ENCODE measurements at regions not wholly inside any gene's neighbourhood (a gene's known extent, or its start where the extent isn't known, plus 50 kb on each side); places are given as distances from the start of the nearest gene placed in this dataset.

DNA sequence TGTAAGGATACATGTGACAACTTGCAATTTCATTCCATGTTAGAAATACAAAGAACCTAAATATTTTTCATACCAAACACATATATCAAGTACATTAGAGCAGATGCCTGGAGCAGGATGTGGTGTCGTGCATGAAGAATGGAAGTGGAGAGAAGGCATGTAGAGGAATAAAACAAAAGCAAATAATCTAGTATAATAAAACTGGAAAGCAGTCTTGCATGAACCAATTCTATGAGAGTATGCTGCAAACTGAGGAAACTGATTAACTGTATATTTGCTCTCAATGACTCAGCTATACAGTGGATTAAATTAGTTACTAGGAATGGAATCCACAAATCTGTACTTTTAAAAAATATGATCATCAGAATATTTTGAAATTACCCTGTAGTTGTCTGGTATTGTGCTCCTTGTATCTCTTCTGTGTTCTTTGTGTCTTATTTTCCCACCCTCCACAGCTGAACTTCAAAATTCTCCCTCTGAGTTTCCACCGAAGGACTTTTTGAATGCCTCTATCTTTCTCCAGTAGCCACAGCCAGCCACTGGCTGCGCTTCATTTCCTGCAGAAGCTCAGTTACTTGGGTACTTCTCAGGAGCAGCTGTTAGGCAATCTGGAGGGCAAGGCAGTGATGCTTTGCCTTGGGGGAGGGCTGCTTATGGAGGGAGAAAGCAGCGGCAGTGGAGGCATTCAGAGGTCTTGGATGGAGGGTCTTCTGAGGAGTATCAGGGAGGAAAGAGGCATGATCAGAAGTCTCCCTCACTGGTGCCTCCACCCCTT, 608.0 kb downstream of the BRINP1 start:
- Histone ChIP-seq H3K36me3 (ENCODE audit: insufficient read depth, low read length) (no peaks in the 10 kb centered on the region), H3K27ac (no peak overlapping the region), H3K9me3 (ENCODE audit: low read depth, low read length) (no peaks in the 10 kb centered on the region), H3K9ac (ENCODE audit: insufficient read length) (no peak overlapping the region), H3K4me3 (no peak overlapping the region)
- DNase-seq (ENCODE audit: low read depth, low spot score) = no peak
- no peak for TF ChIP-seq FOXP2 (optimal IDR thresholded peaks at IDR 0.05; ENCODE audit: control extremely low read depth, extremely low read length, insufficient read depth)
- no peak for TF ChIP-seq EZH2 (IDR thresholded peaks at IDR 0.05)
- no peak for TF ChIP-seq POLR2AphosphoS5 (IDR thresholded peaks at IDR 0.05; ENCODE audit: borderline replicate concordance, low read depth, low read length)

DNA sequence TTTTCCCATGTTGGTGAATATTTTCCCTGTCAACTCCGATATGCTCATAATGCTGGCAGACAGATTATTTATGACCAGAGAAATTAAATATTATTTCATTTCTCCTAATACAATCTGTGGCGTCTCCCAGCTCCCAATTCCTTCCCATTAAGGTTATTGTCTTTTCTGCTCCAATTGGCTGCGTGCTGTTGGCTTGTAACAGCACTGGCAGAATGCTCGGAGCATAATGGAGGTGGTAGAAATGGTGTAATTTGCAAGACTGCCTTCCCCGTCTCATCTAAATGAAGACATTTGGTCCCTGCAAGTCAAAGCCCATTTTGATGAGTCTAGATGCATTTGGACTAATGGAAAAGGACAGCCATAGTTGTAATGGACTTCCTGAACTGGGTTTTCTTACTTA, 601.7 kb downstream of the BRINP1 start:
- H3K9me3 ChIP-seq (ENCODE audit: low read depth, low read length) = no peaks in the 10 kb centered on the region
- no peak overlapping the region for H3K9ac ChIP-seq (ENCODE audit: insufficient read length)
- no peak overlapping the region for H3K27ac ChIP-seq
- no peaks in the 10 kb centered on the region for H3K36me3 ChIP-seq (ENCODE audit: insufficient read depth, low read length)
- no peak overlapping the region for H3K4me3 ChIP-seq
- DNase-seq (ENCODE audit: low read depth, low spot score) = no peak
- TF ChIP-seq POLR2AphosphoS5 (IDR thresholded peaks at IDR 0.05; ENCODE audit: borderline replicate concordance, low read depth, low read length) (no peak), EZH2 (IDR thresholded peaks at IDR 0.05) (no peak), FOXP2 (optimal IDR thresholded peaks at IDR 0.05; ENCODE audit: control extremely low read depth, extremely low read length, insufficient read depth) (no peak)

DNA sequence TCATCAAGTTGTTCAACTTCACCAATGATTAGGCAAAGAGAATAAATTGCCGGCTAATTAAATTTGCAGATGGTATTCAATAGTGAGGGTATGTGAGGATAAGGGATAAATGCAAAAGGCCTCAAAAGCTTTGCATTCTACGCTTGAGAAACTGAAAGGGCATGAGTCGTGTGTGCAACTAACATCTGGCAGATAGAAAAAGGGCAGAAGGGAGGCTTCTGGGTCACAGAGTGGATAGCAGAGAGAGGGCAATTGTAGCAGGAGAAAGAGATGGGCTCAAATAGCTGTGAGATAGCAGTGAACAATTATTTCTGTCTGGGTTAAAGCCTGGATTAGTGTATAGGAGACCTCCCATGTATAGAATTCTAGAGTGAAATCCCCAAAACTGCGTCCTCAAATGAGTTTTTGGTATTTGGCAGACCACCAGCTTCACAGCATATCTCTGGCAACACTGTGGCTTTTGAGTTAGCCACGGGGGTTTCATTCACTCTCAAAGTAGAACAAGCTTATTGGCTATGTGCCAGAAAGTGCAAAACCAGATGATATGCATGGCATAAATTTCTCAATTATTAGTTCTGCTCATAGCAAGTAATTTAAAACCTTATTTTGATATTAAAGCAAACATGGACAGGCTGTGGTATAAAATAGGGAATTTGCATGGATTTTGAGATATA, 586.3 kb downstream of the BRINP1 start:
- Histone ChIP-seq H3K4me3 (no peak overlapping the region), H3K9ac (ENCODE audit: insufficient read length) (no peak overlapping the region), H3K36me3 (ENCODE audit: insufficient read depth, low read length) (no peaks in the 10 kb centered on the region), H3K27ac (no peak overlapping the region), H3K9me3 (ENCODE audit: low read depth, low read length) (no peaks in the 10 kb centered on the region)
- TF ChIP-seq FOXP2 (optimal IDR thresholded peaks at IDR 0.05; ENCODE audit: control extremely low read depth, extremely low read length, insufficient read depth) = no peak
- no peak for TF ChIP-seq POLR2AphosphoS5 (IDR thresholded peaks at IDR 0.05; ENCODE audit: borderline replicate concordance, low read depth, low read length)
- TF ChIP-seq EZH2 (IDR thresholded peaks at IDR 0.05) = no peak
- DNase-seq (ENCODE audit: low read depth, low spot score) = no peak

DNA sequence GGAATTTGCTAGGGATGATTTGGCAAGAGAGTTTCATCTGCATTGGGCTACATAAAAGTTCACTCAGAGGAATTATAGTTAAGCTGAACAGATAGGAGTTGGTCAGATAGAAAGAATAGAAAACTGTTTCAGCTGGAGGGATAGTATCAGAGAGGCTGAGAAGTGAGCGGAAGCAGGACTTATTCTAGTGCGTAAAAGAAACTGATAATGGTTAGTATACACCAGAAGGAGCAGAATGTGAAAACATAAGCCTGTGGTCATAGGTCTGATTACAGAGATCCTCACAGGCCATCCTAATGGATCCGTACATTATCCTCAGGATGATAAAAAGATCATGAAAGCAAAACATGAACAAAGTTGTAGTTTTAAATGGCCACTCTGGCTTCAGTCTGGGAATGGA, 585.2 kb downstream of the BRINP1 start:
- H3K9ac ChIP-seq (ENCODE audit: insufficient read length) = no peak overlapping the region
- no peak overlapping the region for H3K27ac ChIP-seq
- H3K4me3 ChIP-seq = no peak overlapping the region
- TF ChIP-seq POLR2AphosphoS5 (IDR thresholded peaks at IDR 0.05; ENCODE audit: borderline replicate concordance, low read depth, low read length) = no peak
- H3K36me3 ChIP-seq (ENCODE audit: insufficient read depth, low read length) = no peaks in the 10 kb centered on the region
- DNase-seq (ENCODE audit: low read depth, low spot score) = no peak
- no peaks in the 10 kb centered on the region for H3K9me3 ChIP-seq (ENCODE audit: low read depth, low read length)

DNA sequence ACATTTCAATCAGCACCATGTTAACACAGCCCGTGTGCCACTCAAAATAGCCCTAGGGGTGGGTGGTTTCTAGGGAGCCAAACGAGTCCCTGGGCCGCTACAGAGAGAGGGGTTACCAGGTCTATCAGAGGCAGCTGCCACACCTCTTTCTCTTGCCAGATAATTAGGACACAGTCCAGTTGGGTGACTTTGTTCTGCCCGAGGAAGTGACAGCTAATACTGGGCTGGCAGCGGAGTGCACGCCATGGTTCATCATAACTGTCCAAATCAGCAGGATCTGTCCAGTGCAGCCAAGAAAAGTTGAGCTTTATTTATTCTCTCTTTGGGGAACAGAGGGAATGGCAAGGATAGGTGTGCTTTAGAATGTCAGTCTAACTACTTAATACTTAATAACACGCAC, 583.8 kb downstream of the BRINP1 start:
- no peak for TF ChIP-seq POLR2AphosphoS5 (IDR thresholded peaks at IDR 0.05; ENCODE audit: borderline replicate concordance, low read depth, low read length)
- no peak for DNase-seq (ENCODE audit: low read depth, low spot score)
- H3K36me3 ChIP-seq (ENCODE audit: insufficient read depth, low read length) = no peaks in the 10 kb centered on the region
- no peak overlapping the region for H3K27ac ChIP-seq
- H3K9ac ChIP-seq (ENCODE audit: insufficient read length) = no peak overlapping the region
- H3K4me3 ChIP-seq = no peak overlapping the region
- H3K9me3 ChIP-seq (ENCODE audit: low read depth, low read length) = no peaks in the 10 kb centered on the region

DNA sequence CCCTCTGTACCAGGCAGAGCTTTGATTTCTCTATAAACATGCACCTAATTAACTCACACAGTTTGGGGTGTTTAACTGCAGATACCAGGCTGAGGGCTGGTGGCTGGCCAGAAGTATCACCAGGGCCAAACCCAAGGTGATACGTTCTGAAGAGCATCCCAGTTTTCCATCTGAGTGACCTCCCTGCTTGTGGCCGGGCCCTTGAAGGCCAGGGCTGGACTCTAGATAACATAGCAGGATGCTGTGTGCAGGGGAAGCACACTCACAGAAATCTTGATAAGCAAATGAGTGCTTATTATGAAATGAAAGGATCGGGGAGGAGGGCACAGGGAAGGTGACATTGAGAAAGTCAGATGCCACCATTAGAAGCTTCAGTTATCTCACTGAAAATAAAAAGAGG, 582.4 kb downstream of the BRINP1 start:
- Histone ChIP-seq H3K9me3 (ENCODE audit: low read depth, low read length) (no peaks in the 10 kb centered on the region), H3K4me3 (no peak overlapping the region), H3K27ac (no peak overlapping the region), H3K9ac (ENCODE audit: insufficient read length) (no peak overlapping the region), H3K36me3 (ENCODE audit: insufficient read depth, low read length) (no peaks in the 10 kb centered on the region)
- no peak for TF ChIP-seq POLR2AphosphoS5 (IDR thresholded peaks at IDR 0.05; ENCODE audit: borderline replicate concordance, low read depth, low read length)
- TF ChIP-seq FOXP2 (optimal IDR thresholded peaks at IDR 0.05; ENCODE audit: control extremely low read depth, extremely low read length, insufficient read depth) = no peak
- no peak for TF ChIP-seq EZH2 (IDR thresholded peaks at IDR 0.05)
- no peak for DNase-seq (ENCODE audit: low read depth, low spot score)

DNA sequence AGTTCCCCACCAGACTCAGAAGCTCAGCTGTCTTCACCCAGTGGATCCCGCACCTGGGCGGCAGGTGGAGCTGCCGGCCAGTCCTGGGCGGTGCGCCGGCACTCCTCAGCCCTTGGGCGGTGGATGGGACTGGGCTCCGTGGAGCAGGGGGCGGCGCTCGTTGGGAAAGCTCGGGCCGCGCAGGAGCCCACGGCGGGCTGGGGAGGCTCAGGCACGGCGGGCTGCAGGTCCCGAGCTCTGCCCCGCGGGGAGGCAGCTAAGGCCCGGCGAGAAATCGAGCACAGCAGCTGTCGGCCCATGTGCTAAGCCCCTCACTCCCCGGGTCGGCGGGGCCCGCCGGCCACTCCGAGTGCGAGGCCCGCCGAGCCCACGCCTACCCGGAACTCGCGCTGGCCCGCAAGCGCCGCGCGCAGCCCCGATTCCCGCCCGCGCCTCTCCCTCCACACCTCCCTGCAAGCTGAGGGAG, 560.0 kb downstream of the BRINP1 start:
- H3K4me3 ChIP-seq = no peak overlapping the region
- TF ChIP-seq POLR2AphosphoS5 (IDR thresholded peaks at IDR 0.05; ENCODE audit: borderline replicate concordance, low read depth, low read length) (no peak), EZH2 (IDR thresholded peaks at IDR 0.05) (no peak), FOXP2 (optimal IDR thresholded peaks at IDR 0.05; ENCODE audit: control extremely low read depth, extremely low read length, insufficient read depth) (no peak)
- H3K36me3 ChIP-seq (ENCODE audit: insufficient read depth, low read length) = no peaks in the 10 kb centered on the region
- H3K9ac ChIP-seq (ENCODE audit: insufficient read length) = no peak overlapping the region
- H3K9me3 ChIP-seq (ENCODE audit: low read depth, low read length) = no peaks in the 10 kb centered on the region
- DNase-seq (ENCODE audit: low read depth, low spot score) = no peak
- no peak overlapping the region for H3K27ac ChIP-seq

DNA sequence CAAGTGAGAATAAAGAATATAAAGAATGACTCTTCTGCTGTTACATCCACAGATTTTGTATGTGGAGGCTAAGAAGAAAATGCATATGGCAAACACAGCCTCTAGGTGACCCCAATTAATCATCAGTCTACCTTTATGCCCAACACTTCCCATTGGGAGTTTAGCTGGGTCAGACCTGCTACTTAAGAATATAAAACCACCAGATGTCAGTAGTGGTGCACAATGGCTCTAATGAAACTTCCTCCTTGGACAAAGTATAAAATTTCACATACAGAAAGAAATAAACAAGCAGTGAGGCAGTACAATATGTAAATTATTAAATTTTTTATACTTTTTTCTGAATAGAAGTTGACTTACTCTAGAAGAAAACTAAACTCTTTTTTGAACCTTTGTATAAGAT, 539.9 kb downstream of the BRINP1 start:
- TF ChIP-seq FOXP2 (optimal IDR thresholded peaks at IDR 0.05; ENCODE audit: control extremely low read depth, extremely low read length, insufficient read depth) = no peak
- no peak for TF ChIP-seq POLR2AphosphoS5 (IDR thresholded peaks at IDR 0.05; ENCODE audit: borderline replicate concordance, low read depth, low read length)
- no peak for TF ChIP-seq EZH2 (IDR thresholded peaks at IDR 0.05)
- Histone ChIP-seq H3K27ac (no peak overlapping the region), H3K4me3 (no peak overlapping the region), H3K36me3 (ENCODE audit: insufficient read depth, low read length) (no peaks in the 10 kb centered on the region), H3K9ac (ENCODE audit: insufficient read length) (no peak overlapping the region), H3K9me3 (ENCODE audit: low read depth, low read length) (no peaks in the 10 kb centered on the region)
- no peak for DNase-seq (ENCODE audit: low read depth, low spot score)

Data from SK-N-MC (cell line).